ENCODE measurements at regions not wholly inside any gene's neighbourhood (a gene's known extent, or its start where the extent isn't known, plus 50 kb on each side); places are given as distances from the start of the nearest gene placed in this dataset.

GRCh38 chr3:153572654-153573053 is 410.6 kb downstream of the RAP2B start:
- no peak for TF ChIP-seq CTCF (IDR thresholded peaks at IDR 0.05; ENCODE audit: borderline replicate concordance, insufficient read depth, low read depth, low read length)
- no peak overlapping the region for H3K4me3 ChIP-seq (ENCODE audit: low read depth, low read length)

- TF ChIP-seq CTCF (IDR thresholded peaks at IDR 0.05; ENCODE audit: borderline replicate concordance, insufficient read depth, low read depth, low read length), result no peak
- H3K4me3 ChIP-seq (ENCODE audit: low read depth, low read length), result no peak overlapping the region
Observed at GRCh38 chr3:153573481-153573880, 411.5 kb downstream of the RAP2B start.

- no peak for TF ChIP-seq CTCF (IDR thresholded peaks at IDR 0.05; ENCODE audit: borderline replicate concordance, insufficient read depth, low read depth, low read length)
Observed at GRCh38 chr3:153574445-153574844, 412.4 kb downstream of the RAP2B start.

GRCh38 chr3:153577059-153577736 is 415.2 kb downstream of the RAP2B start:
- no peak for TF ChIP-seq CTCF (IDR thresholded peaks at IDR 0.05; ENCODE audit: borderline replicate concordance, insufficient read depth, low read depth, low read length)
- H3K4me3 ChIP-seq (ENCODE audit: low read depth, low read length), result no peak overlapping the region

More at GRCh38 chr3:153574445-153574844, 412.4 kb downstream of the RAP2B start:
- H3K4me3 ChIP-seq (ENCODE audit: low read depth, low read length), result no peak overlapping the region

- H3K4me3 ChIP-seq (ENCODE audit: low read depth, low read length), result no peak overlapping the region
- no peak for TF ChIP-seq CTCF (IDR thresholded peaks at IDR 0.05; ENCODE audit: borderline replicate concordance, insufficient read depth, low read depth, low read length)
Observed at GRCh38 chr3:153578046-153578445, 416.0 kb downstream of the RAP2B start.

GRCh38 chr3:153590051-153590450 is 428.0 kb downstream of the RAP2B start:
- TF ChIP-seq CTCF (IDR thresholded peaks at IDR 0.05; ENCODE audit: borderline replicate concordance, insufficient read depth, low read depth, low read length), result no peak
- no peak overlapping the region for H3K4me3 ChIP-seq (ENCODE audit: low read depth, low read length)

- H3K4me3 ChIP-seq (ENCODE audit: low read depth, low read length), result no peak overlapping the region
- TF ChIP-seq CTCF (IDR thresholded peaks at IDR 0.05; ENCODE audit: borderline replicate concordance, insufficient read depth, low read depth, low read length), result no peak
Observed at GRCh38 chr3:153591561-153592245, 429.7 kb downstream of the RAP2B start.

Measured in GM12875 (cell line).